ENCODE measurements at regions not wholly inside any gene's neighbourhood (a gene's known extent, or its start where the extent isn't known, plus 50 kb on each side); places are given as distances from the start of the nearest gene placed in this dataset.

GRCh38 chr1:91582431-91582921, 81.8 kb downstream of the CDC7 start:
- no peak for TF ChIP-seq CTCF (IDR thresholded peaks at IDR 0.05)
- TF ChIP-seq POLR2A (IDR thresholded peaks at IDR 0.05): no peak

Measured in esophagus squamous epithelium (tissue), 4 donors.